ENCODE measurements at regions not wholly inside any gene's neighbourhood (a gene's known extent, or its start where the extent isn't known, plus 50 kb on each side); places are given as distances from the start of the nearest gene placed in this dataset.

- peak in 1 of 2 donors; percentile 25 for DNase-seq
Observed at GRCh38 chr7:106418094-106418493, 133.3 kb upstream of the NAMPT start.

GRCh38 chr7:106417273-106417902 is 132.6 kb upstream of the NAMPT start:
- DNase-seq, result no peak

- DNase-seq, result no peak
Observed at GRCh38 chr7:106416430-106416829, 131.6 kb upstream of the NAMPT start.

GRCh38 chr7:106415433-106415832 is 130.7 kb upstream of the NAMPT start:
- no peak for DNase-seq

- DNase-seq, result no peak
Observed at GRCh38 chr7:106413446-106413845, 128.7 kb upstream of the NAMPT start.

GRCh38 chr7:106405697-106406141 is 120.9 kb upstream of the NAMPT start:
- no peak for DNase-seq

GRCh38 chr7:106402898-106403297 is 118.1 kb upstream of the NAMPT start:
- DNase-seq, result no peak

- DNase-seq, result no peak
Observed at GRCh38 chr7:106400923-106401322, 116.1 kb upstream of the NAMPT start.

- no peak for DNase-seq
Observed at GRCh38 chr7:106398786-106399185, 114.0 kb upstream of the NAMPT start.

GRCh38 chr7:106397994-106398393 is 113.2 kb upstream of the NAMPT start:
- DNase-seq, result no peak

GRCh38 chr7:106394526-106394925 is 109.7 kb upstream of the NAMPT start:
- no peak for DNase-seq

- DNase-seq, result no peak
Observed at GRCh38 chr7:106393564-106394251, 108.9 kb upstream of the NAMPT start.

GRCh38 chr7:106392590-106392989 is 107.8 kb upstream of the NAMPT start:
- DNase-seq, result no peak

GRCh38 chr7:106392144-106392543 is 107.4 kb upstream of the NAMPT start:
- no peak for DNase-seq

- DNase-seq, result no peak
Observed at GRCh38 chr7:106386958-106387357, 102.2 kb upstream of the NAMPT start.

- DNase-seq, result no peak
Observed at GRCh38 chr7:106384373-106384772, 99.6 kb upstream of the NAMPT start.

GRCh38 chr7:106382929-106383328 is 98.1 kb upstream of the NAMPT start:
- no peak for DNase-seq

GRCh38 chr7:106382129-106382528 is 97.3 kb upstream of the NAMPT start:
- no peak for DNase-seq

- no peak for DNase-seq
Observed at GRCh38 chr7:106381252-106381651, 96.5 kb upstream of the NAMPT start.

GRCh38 chr7:106377847-106378361 is 93.1 kb upstream of the NAMPT start:
- DNase-seq, result no peak

- no peak for DNase-seq
Observed at GRCh38 chr7:106376026-106376799, 91.4 kb upstream of the NAMPT start.

GRCh38 chr7:106375499-106375898 is 90.7 kb upstream of the NAMPT start:
- no peak for DNase-seq

- no peak for DNase-seq
Observed at GRCh38 chr7:106374437-106374836, 89.7 kb upstream of the NAMPT start.
